ENCODE measurements at regions not wholly inside any gene's neighbourhood (a gene's known extent, or its start where the extent isn't known, plus 50 kb on each side); places are given as distances from the start of the nearest gene placed in this dataset.
"Not testable (repeated sequence)": the region's sequence is repeated elsewhere in the genome, so short reads cannot be mapped to it uniquely, and the experiment has no call there.

GRCh38 chr18:30696201-30696600, 346.3 kb downstream of the DSC3 start:
- no peak for DNase-seq

GRCh38 chr18:30694773-30695172, 347.8 kb downstream of the DSC3 start:
- no peak for DNase-seq

DNA sequence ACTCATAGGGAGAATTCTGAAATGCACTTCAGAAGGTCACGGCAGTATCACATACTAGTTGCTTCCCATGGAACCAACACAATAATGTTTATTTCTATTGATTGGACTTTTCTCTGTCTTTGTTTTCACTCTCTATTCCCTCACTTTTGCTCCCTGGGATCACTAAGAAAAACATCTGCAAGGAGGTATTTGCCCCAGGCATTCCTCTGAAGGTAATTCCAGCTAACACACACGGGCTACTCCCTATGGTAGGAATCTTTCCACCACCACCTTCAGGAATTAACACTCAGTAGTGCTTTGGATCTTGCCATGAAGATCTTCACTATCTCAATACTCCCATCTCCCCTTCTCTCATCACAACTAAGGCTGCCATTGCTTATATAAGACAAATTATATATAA, 353.3 kb downstream of the DSC3 start:
- no peak for DNase-seq

DNA sequence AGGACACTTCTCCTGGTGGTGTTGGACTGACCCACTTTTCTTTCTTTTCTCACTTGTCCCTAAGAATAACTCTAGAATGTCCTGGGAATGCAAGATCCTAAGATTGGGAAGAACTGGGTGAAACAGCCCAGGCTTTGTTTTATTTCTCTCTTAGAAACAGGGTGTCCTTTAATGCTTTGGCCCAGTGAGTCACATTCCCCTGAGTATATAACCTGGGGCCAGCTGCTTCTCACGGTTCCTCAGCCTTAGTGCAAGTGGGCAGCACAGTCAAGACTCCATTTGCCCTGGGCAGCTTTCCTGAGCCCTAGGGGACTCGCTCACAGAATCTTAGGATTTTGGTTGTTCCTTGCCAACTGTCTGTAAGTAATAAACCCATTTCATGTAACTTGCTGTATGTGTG, 355.0 kb downstream of the DSC3 start:
- DNase-seq, result no peak

- DNase-seq, result no peak
Observed at GRCh38 chr18:30684825-30685481, 357.6 kb downstream of the DSC3 start.

GRCh38 chr18:30683836-30684235, 358.7 kb downstream of the DSC3 start:
- no peak for DNase-seq

DNA sequence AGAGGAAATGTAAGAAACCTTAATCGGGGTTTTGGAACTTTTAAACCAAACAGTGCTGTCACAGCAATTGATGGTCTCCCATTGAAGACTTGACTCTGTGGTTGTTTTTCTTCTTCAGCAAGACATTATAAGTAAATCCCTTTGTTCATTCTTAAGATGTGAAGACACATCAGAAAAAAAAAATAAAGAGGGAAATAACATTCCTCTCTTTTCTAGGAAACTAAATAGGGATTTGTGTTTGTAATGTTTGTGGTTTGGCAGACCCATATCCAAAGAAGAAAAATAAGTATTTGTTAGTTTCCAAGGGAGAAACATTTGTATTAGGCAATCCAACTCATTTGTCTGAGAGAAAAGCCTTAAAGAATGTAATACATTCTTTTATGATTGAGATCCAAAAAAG, 359.9 kb downstream of the DSC3 start:
- no peak for DNase-seq

DNA sequence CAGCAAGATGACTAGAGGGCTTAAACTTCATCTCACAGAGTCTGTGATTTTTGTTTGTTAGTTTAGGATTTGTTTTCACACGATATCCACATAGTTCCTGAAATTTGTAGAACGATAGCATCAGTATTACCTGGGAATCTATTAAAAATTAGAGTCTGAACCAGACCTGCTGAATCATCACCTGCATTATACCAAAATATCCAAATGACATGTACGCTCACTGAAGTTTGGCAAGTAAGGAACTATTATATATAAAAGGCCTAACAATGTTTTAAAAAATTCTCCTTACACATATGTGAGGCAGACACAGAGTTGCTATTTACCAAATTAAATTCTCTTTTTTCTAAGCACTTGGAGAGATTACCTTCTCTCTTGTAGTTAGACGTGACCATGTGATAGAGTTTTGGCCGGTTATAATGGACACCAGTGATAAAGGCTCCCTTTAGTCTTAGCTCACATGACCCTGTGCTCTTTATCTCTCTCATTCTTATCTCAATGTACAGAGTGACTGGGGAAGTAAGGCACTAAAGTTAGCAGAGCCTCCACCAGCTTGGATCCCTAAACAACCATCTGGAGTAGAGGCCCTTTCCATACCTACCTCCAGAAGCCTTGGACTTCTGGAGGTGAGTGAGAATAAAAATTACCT, 363.1 kb downstream of the DSC3 start:
- DNase-seq, result no peak

- not testable (repeated sequence) for DNase-seq
Observed at GRCh38 chr18:30677813-30678212, 364.7 kb downstream of the DSC3 start.

DNA sequence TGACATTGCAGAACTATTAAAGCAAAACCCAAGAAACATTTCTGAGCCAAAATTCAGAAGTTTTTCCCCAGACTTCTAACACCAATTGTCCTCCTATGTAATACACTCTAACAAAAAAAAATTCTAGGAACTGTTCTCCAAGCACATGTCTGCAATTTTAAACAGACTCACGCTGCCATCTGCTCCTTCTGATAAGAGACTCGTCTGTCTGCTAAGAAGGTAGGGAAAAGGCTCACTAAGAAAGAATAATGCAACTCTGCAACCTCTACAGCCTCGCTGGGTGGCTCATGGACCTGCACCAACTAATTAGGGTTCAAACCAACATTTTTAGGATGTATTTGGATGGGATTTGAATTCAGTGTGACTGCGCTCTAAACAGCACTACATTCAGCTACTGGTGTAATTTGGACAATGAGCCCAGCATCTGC, 366.5 kb downstream of the DSC3 start:
- no peak for DNase-seq

DNA sequence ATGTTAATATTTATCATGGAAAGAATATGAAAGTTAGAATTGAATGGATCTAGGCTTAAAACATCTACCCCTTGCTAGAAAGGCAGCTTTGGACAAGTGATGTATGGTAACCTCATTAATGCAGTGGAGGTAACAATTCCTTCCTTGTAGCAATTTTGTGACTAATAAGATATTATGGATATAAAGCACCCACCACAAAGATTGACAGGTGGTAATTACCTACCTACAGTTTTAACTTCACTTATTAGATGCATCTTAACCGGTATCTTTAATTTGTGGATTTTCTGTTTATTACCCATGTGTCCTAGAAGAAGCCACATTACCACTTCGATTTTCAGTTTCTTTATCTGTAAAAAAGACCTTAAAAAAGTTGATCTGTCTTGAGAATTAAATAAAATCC, 367.0 kb downstream of the DSC3 start:
- DNase-seq, result no peak

GRCh38 chr18:30675072-30675471, 367.5 kb downstream of the DSC3 start:
- DNase-seq, result no peak

DNA sequence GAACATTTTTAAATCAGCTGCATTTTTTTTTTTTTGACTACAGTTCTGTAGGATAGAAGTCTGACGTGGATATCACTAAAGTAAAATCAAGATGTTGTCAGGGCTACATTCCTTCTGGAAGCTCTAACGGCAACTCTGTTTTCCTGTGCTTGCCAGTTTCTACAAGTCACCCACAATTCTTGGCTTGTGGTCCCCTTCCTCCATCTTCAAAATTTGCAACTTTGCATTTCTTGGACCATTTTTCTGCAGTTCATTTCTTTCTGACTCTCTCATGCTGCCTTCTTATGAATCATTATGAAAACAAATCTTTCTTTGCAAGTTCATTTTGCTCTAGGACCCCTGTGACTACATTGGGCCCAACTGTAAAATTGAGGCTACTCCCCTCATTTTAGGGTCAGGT, 367.9 kb downstream of the DSC3 start:
- DNase-seq, result no peak

DNA sequence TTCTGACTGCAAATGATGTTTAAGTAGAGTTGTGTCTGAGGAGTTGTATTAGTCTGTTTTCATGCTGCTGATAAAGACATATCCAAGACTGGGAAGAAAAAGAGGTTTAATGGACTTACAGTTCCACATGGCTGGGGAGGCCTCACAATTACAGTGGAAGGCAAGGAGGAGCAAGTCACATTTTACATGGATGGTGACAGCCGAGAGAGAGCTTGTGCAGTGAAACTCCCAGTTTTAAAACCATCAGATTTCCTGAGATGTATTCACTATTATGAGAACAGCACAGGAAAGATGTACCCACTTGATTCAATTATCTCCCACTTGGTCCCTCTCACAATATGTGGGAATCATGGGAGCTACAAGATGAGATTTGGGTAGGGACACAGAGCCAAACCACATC, 370.1 kb downstream of the DSC3 start:
- not testable (repeated sequence) for DNase-seq

DNA sequence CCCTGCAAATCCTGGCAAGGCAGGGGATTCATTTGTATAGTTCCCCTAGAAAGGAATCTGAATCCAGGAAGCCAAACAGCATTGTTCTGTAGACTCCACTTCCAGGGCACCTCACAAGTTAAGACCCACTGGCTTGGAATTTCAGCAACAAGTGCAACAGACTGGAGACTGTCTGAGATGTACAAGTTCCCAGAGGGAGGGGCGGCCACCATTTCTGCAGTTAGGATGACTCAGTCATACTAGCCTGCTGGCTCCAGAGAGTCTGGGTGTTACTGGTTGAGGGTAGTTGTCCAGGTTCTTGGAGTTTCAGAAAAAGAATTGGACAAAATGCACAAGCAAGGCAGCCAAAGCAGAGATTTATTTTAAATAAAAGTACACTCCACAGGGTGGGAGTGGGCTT, 384.2 kb downstream of the DSC3 start:
- DNase-seq, result no peak

GRCh38 chr18:30652387-30652786, 390.2 kb downstream of the DSC3 start:
- no peak for DNase-seq

DNA sequence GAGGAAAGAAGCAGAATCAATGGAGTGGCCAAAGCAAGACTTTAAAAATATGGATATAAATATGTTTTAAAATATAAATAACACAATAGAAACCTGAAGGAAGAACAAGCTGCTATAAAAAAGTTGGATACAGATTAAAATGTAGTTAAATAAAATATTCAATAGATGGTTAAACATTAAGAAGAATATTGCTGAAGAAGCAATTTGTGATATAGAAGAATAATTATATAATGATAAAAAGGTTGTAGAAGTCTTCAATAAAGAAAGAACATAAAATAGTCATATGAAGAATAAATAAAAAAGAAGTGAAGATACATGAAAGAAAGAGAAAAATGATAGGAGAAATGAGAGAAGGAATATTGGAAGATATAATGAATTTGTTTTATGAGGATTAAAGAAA, 392.0 kb downstream of the DSC3 start:
- DNase-seq, result no peak

DNA sequence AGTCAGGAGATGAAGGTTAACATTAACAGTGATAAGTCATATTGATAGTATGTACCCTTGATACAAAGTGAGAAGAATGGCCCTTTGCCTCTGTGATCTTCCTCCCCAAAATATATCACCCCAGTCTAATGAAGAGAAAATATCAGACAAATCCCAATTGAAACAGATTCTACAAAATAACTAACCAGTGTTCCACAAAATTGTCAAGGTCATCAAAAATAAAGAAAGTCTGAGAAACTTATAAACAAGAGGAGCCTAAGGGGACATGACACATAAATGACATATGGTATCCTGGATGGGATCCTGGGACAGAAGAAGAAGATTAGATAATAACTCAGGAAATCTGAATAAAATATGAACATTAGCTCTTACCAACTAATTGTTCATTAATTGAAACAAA, 398.4 kb downstream of the DSC3 start:
- DNase-seq, result no peak

DNA sequence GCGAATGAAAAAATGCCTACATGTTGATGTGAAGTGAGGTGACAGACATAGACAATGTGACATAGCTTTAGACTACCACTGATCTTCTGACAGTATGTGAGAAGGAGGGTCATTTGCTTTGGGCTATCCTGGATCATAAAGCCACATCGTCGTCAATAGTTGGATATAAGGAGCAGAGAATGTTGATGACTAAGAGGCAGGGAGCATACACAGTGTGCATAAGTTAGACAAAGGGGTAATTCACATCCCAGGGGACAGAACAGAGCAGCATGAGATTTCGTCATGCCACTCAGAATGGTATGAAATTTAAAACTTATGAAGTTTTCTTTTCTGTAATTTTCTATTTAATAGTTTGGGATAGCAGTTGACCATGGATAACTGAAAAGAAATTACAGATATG, 403.2 kb downstream of the DSC3 start:
- DNase-seq, result no peak

- no peak for DNase-seq
Observed at GRCh38 chr18:30634249-30634648, 408.3 kb downstream of the DSC3 start.

GRCh38 chr18:30632071-30632698, 410.4 kb downstream of the DSC3 start:
- no peak for DNase-seq

DNA sequence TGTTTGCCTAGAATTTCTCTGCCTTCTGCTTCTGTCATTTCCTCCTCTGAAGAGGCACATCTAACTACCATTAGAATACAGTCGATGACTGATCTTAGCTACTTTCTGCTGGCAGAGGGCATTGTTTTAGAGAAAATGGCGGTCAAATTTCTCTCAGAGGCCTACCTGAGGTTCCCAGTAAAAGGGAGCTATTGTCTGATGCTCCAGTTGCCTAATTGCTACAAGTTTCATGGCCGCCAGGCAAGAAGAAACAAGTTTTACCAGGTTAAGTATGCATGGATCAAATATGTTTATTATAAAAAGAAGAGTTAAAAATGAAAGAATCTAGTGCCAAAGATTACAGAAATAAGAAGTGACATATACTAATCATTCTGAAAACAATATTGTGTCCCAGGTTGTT, 416.6 kb downstream of the DSC3 start:
- DNase-seq, result no peak

DNA sequence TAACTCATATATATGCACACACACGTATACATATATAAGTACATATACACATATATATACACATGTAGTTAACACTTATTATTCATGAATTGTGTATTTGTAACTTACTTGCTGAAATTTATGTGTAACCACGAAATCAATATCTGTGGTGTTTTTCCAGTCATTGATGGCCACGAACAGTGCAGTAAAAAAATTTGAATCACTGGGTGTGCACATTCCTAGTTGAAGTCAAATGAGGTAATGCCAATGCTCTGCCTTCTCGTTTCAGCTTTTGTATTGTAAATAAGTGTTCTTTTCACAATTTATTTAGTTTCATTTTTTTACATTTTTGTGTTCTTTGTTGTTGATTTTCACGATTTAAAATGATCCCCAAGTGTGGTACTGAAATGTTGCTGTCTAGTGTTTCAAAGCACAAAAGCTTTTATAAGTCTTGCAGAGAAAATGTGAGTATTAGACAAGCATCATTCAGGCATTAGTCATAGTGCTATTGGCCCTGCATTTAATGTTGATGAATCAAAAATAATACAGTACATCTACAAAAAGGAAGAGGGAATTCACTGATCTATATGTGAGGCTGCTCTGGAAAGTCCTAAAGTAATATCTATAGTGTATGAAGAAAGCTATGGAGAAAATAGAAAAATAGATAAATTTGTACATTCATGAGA, 419.0 kb downstream of the DSC3 start:
- no peak for DNase-seq

DNA sequence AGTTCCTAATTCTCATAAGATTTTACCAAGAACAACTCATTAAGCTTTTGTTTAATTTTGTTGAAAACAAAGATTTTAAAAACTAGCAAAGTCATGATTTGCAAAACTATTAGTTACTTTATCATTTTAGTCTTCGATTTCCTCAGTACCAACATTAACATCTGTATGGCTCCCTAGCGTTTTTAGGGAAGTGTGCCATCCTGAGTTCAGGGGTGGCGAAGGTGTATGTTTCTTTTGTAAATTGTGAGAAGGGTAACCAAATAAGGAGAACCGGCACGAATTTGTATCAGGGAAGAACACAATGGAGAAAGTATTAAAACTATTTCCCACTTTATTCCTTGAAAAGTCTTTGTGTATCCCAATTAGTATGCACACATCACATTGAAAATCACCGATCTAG, 419.9 kb downstream of the DSC3 start:
- DNase-seq, result no peak

Measured in NCI-H2227 treated with DMSO at 0.1 percent for 48 hours (cell line).